ENCODE measurements at regions not wholly inside any gene's neighbourhood (a gene's known extent, or its start where the extent isn't known, plus 50 kb on each side); places are given as distances from the start of the nearest gene placed in this dataset.

DNA sequence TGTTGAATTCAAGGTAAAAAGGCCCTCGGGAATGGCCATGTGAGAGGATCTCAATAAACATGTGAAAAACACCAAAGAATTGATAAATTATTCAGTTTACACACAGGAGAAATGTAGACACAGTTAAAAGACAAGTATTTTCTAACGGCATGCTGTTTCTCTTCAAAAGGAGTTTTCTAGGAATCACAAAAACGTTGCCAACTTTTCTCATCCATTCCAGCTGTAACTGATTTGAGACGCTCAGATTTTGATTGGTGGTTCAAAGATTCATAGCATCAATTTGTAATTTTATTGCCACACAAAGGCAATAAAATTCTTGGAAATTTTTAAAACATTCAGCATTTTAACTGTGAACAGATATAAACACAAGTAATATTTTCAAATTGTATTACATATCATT lies 384.9 kb upstream of the PFKP start:
- Histone ChIP-seq H2AFZ (ENCODE audit: low read length) (no peak overlapping the region), H3K36me3 (ENCODE audit: insufficient read depth, low read length) (no peaks in the 10 kb centered on the region), H3K79me2 (ENCODE audit: insufficient read depth, low read depth, low read length) (no peaks in the 10 kb centered on the region), H3K4me3 (ENCODE audit: low read depth, low read length, poor library complexity, severe bottlenecking) (no peak overlapping the region), H3K27ac (ENCODE audit: low read depth, low read length, poor library complexity, severe bottlenecking) (no peak overlapping the region), H3K4me2 (ENCODE audit: low read length) (no peak overlapping the region), H3K4me1 (ENCODE audit: insufficient read depth, low read length, poor library complexity, severe bottlenecking) (no peaks in the 10 kb centered on the region), H3K9me2 (ENCODE audit: insufficient read depth, low read length) (no peaks in the 10 kb centered on the region), H3K9me3 (ENCODE audit: low read length) (no peaks in the 10 kb centered on the region), H4K20me1 (ENCODE audit: insufficient read depth, low read length) (no peaks in the 10 kb centered on the region)
- BruUV-seq (replicated peaks): no TSS peak
- TF ChIP-seq, protein P1, sequence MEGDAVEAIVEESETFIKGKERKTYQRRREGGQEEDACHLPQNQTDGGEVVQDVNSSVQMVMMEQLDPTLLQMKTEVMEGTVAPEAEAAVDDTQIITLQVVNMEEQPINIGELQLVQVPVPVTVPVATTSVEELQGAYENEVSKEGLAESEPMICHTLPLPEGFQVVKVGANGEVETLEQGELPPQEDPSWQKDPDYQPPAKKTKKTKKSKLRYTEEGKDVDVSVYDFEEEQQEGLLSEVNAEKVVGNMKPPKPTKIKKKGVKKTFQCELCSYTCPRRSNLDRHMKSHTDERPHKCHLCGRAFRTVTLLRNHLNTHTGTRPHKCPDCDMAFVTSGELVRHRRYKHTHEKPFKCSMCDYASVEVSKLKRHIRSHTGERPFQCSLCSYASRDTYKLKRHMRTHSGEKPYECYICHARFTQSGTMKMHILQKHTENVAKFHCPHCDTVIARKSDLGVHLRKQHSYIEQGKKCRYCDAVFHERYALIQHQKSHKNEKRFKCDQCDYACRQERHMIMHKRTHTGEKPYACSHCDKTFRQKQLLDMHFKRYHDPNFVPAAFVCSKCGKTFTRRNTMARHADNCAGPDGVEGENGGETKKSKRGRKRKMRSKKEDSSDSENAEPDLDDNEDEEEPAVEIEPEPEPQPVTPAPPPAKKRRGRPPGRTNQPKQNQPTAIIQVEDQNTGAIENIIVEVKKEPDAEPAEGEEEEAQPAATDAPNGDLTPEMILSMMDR (conservative IDR thresholded peaks at IDR 0.05; ENCODE audit: low read length): no peak
- no peak for TF ChIP-seq EZH2phosphoT487 (IDR thresholded peaks at IDR 0.05; ENCODE audit: borderline replicate concordance, low read depth, low read length)
- CTCF ChIA-PET (ENCODE audit: unreplicated experiment): no interaction called here
- DNase-seq (ENCODE audit: low spot score): no peak
- POLR2A ChIA-PET: no interaction called here
- intact Hi-C loops (cut with micrococcal nuclease; ENCODE audit: unreplicated experiment): no loop called here

DNA sequence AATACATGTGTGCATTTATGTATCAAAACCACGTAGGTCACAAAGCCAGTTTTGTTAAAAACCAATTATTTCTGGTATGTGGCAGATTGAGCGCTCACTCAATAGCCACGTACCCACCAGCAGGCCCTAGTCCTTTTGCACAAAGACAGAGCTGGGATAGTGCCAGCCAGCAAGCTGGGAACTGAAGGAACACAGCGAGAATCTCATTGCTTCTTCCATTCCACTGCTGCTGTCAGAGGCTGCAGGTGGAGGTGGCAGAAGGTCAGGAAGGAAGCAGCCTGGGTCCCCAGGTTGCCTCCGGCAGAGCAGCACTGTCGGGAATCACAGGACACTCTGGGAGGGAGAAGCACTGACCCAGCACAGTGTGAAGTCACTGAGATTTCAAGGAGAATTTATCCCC lies 385.5 kb upstream of the PFKP start:
- no TSS peak for BruUV-seq (replicated peaks)
- H3K36me3 ChIP-seq (ENCODE audit: insufficient read depth, low read length): no peaks in the 10 kb centered on the region
- CTCF ChIA-PET (ENCODE audit: unreplicated experiment): no interaction called here
- no peak overlapping the region for H3K4me2 ChIP-seq (ENCODE audit: low read length)
- H3K4me1 ChIP-seq (ENCODE audit: insufficient read depth, low read length, poor library complexity, severe bottlenecking): no peaks in the 10 kb centered on the region
- H4K20me1 ChIP-seq (ENCODE audit: insufficient read depth, low read length): no peaks in the 10 kb centered on the region
- no peaks in the 10 kb centered on the region for H3K9me3 ChIP-seq (ENCODE audit: low read length)
- intact Hi-C loops (cut with micrococcal nuclease; ENCODE audit: unreplicated experiment): no loop called here
- H3K27ac ChIP-seq (ENCODE audit: low read depth, low read length, poor library complexity, severe bottlenecking): no peak overlapping the region
- no peak for DNase-seq (ENCODE audit: low spot score)
- H3K4me3 ChIP-seq (ENCODE audit: low read depth, low read length, poor library complexity, severe bottlenecking): no peak overlapping the region
- TF ChIP-seq, protein P1 (conservative IDR thresholded peaks at IDR 0.05; ENCODE audit: low read length): no peak
- TF ChIP-seq EZH2phosphoT487 (IDR thresholded peaks at IDR 0.05; ENCODE audit: borderline replicate concordance, low read depth, low read length): no peak
- no peaks in the 10 kb centered on the region for H3K9me2 ChIP-seq (ENCODE audit: insufficient read depth, low read length)
- H2AFZ ChIP-seq (ENCODE audit: low read length): no peak overlapping the region
- POLR2A ChIA-PET: no interaction called here
- H3K79me2 ChIP-seq (ENCODE audit: insufficient read depth, low read depth, low read length): no peaks in the 10 kb centered on the region

DNA sequence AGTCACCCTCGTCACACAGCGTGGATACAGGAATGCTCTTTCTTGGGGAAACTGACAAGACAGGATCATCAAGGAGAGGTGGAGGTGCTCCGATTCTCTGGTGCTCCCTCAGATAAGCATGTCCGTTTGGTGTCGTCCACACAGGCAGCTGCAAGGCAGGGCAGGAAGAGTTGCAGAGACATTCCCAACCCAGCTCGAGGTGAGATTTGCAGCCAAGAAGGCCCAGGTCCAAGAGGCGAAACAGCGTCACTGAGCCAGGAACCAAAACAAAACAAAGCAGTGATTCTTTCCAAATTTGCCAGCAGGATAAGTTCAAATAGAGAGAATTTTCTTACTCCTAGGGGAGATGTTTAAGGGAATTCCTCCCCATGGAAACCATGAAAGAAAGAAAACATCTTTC lies 386.5 kb upstream of the PFKP start:
- H3K9me2 ChIP-seq (ENCODE audit: insufficient read depth, low read length): no peaks in the 10 kb centered on the region
- no peaks in the 10 kb centered on the region for H3K36me3 ChIP-seq (ENCODE audit: insufficient read depth, low read length)
- no peaks in the 10 kb centered on the region for H3K79me2 ChIP-seq (ENCODE audit: insufficient read depth, low read depth, low read length)
- no peak overlapping the region for H2AFZ ChIP-seq (ENCODE audit: low read length)
- DNase-seq (ENCODE audit: low spot score): no peak
- H3K4me1 ChIP-seq (ENCODE audit: insufficient read depth, low read length, poor library complexity, severe bottlenecking): no peaks in the 10 kb centered on the region
- TF ChIP-seq EZH2phosphoT487 (IDR thresholded peaks at IDR 0.05; ENCODE audit: borderline replicate concordance, low read depth, low read length): no peak
- TF ChIP-seq, protein P1 (conservative IDR thresholded peaks at IDR 0.05; ENCODE audit: low read length): no peak
- no peak overlapping the region for H3K27ac ChIP-seq (ENCODE audit: low read depth, low read length, poor library complexity, severe bottlenecking)
- intact Hi-C loops (cut with micrococcal nuclease; ENCODE audit: unreplicated experiment): no loop called here
- no peaks in the 10 kb centered on the region for H4K20me1 ChIP-seq (ENCODE audit: insufficient read depth, low read length)
- no peak overlapping the region for H3K4me3 ChIP-seq (ENCODE audit: low read depth, low read length, poor library complexity, severe bottlenecking)
- no peaks in the 10 kb centered on the region for H3K9me3 ChIP-seq (ENCODE audit: low read length)
- no peak overlapping the region for H3K4me2 ChIP-seq (ENCODE audit: low read length)
- ChIA-PET POLR2A (no interaction called here), CTCF (ENCODE audit: unreplicated experiment) (no interaction called here)
- BruUV-seq (replicated peaks): no TSS peak
